ENCODE measurements at regions not wholly inside any gene's neighbourhood (a gene's known extent, or its start where the extent isn't known, plus 50 kb on each side); places are given as distances from the start of the nearest gene placed in this dataset.

DNA sequence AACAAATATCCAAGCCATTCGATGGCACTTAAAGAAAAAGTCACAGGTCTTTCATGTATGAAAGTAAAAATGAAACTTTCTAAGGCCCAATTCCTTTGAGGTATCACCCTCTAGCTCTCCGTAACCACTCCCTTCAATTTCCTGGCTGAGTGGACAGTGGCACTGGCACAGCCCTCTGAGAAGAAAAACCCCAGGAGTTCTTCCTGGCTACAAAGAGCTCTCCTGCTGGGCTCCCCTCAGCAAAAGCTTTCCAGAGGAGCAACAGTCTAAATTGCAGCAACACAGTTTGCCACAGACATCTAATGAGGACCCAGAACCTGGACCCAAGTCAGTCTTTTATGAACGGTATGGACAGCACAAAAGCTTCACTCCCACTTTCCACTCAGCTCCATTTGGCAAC, 71.8 kb downstream of the FUNDC1 start:
- H3K4me1 Mint-ChIP-seq (ENCODE audit: low read depth), result no peaks in the 10 kb centered on the region
- H3K36me3 Mint-ChIP-seq (ENCODE audit: low read depth), result no peaks in the 10 kb centered on the region
- H3K4me3 Mint-ChIP-seq, result no peak overlapping the region
- no peaks in the 10 kb centered on the region for H3K9me3 Mint-ChIP-seq
- peaks cover 18% of the 10 kb centered on the region for H3K27me3 Mint-ChIP-seq
- no peak overlapping the region for H3K27ac Mint-ChIP-seq
- DNase-seq, result no peak

DNA sequence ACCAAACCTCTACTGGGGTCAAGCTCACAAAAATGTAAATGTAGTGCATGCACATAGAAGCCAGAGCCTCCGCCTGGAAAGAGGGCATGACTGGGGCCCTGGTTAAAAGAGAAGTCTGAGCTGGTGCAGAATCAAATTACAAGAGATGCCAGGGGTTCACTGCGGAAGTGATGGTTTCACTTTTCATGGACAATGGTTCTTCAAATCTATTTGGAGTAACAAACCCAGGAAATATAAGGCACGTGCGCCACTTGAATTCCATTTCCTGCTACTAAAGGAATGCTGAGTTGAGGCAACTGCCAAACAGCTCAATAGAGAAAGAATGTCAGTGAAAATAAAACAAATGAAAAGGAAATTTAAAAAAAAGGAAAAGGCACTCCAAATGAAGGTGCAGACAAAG, 79.8 kb downstream of the FUNDC1 start:
- H3K4me1 Mint-ChIP-seq (ENCODE audit: low read depth), result no peaks in the 10 kb centered on the region
- H3K4me3 Mint-ChIP-seq, result no peak overlapping the region
- no peaks in the 10 kb centered on the region for H3K9me3 Mint-ChIP-seq
- H3K36me3 Mint-ChIP-seq (ENCODE audit: low read depth), result no peaks in the 10 kb centered on the region
- no peak for DNase-seq
- peaks cover 45% of the 10 kb centered on the region for H3K27me3 Mint-ChIP-seq
- H3K27ac Mint-ChIP-seq, result no peak overlapping the region

DNA sequence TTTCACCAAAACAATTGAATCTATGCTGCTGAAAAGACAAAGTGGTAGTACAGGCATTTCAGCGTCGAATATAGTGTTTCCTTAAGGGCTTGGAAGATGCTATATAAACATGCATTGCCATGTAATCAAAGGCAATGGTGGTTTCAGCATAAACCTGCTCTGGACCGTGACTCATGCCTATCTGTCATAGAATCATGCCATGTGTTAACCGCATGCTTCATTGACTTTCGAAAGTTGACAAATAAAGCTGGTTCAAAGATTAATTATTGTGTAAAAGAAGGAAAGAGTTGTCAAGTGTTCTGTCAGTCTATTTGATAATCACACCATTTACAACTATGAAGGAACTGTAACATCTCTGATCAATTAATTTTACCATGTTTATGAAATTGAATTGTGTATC, 83.2 kb downstream of the FUNDC1 start:
- Mint-ChIP-seq H3K4me3 (no peak overlapping the region), H3K27me3 (peaks cover 61% of the 10 kb centered on the region), H3K4me1 (ENCODE audit: low read depth) (no peaks in the 10 kb centered on the region), H3K27ac (no peak overlapping the region), H3K9me3 (no peaks in the 10 kb centered on the region), H3K36me3 (ENCODE audit: low read depth) (no peaks in the 10 kb centered on the region)
- DNase-seq, result no peak

DNA sequence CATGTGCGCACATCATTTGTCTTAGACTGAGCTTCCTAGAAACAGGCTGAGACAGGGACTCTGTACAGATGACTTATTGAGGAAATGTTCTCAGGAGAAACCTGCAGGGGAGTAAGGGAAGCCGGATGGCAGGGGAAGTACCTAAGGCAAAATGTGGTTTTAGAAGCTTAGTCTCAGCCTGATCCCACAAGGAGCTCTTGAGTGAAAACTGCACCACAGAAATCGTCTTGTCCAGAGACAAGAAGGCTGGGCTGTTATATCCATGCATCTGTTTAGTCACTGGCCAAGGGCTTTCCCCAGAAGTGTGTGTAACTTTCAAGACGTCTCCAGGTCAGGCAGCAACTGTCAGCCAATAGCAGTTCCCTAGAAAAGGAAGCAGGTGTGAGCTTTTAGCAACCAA, 86.0 kb downstream of the FUNDC1 start:
- H3K36me3 Mint-ChIP-seq (ENCODE audit: low read depth), result no peaks in the 10 kb centered on the region
- no peaks in the 10 kb centered on the region for H3K9me3 Mint-ChIP-seq
- no peak for DNase-seq
- H3K27ac Mint-ChIP-seq, result no peak overlapping the region
- H3K4me1 Mint-ChIP-seq (ENCODE audit: low read depth), result no peaks in the 10 kb centered on the region
- H3K4me3 Mint-ChIP-seq, result no peak overlapping the region
- H3K27me3 Mint-ChIP-seq, result peaks cover 40% of the 10 kb centered on the region

DNA sequence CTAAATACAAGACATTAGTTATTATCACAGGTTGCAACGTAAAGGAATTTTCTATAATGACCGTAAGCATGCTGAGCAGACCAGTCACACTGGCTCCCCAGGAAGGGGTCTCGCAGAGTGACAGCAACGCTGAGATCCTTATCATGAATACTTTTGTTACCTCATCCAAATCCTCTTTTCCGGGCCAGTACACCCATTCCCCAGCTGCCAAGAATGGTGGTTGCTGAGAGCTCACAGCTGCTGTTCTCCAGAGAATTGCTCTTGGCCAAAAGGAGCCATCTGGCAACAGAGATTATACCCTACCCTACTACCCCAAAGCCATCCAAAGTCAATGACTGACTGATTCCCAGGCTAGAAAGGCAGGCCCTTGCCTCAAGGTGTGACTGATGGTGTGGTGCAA, 91.6 kb downstream of the FUNDC1 start:
- Mint-ChIP-seq H3K4me1 (ENCODE audit: low read depth) (no peaks in the 10 kb centered on the region), H3K9me3 (peaks cover 4% of the 10 kb centered on the region), H3K4me3 (no peak overlapping the region), H3K27ac (no peak overlapping the region), H3K36me3 (ENCODE audit: low read depth) (no peaks in the 10 kb centered on the region), H3K27me3 (peaks cover 20% of the 10 kb centered on the region)
- no peak for DNase-seq

DNA sequence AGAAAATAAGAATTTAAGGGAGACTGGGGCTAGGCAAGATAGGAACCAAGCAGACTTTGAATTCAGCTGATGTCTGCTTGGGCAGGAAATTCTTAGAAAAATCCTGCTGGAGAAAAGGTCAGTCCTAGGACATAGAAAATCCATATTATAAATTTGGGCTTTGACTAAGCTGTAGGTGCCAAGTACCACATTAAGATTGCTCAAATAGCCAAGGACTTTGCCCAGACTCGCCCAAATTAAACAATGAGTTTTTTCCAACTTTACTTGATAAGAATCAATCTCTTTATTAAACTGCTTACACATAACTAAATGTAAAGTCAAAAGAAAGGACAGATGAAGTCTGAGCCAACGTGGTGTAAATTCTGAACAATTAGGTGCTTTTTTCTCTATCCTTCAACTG, 95.4 kb downstream of the FUNDC1 start:
- Mint-ChIP-seq H3K4me1 (ENCODE audit: low read depth) (no peaks in the 10 kb centered on the region), H3K27ac (no peak overlapping the region), H3K9me3 (peaks cover 4% of the 10 kb centered on the region), H3K36me3 (ENCODE audit: low read depth) (no peaks in the 10 kb centered on the region), H3K4me3 (no peak overlapping the region), H3K27me3 (peaks cover 10% of the 10 kb centered on the region)
- DNase-seq, result no peak

DNA sequence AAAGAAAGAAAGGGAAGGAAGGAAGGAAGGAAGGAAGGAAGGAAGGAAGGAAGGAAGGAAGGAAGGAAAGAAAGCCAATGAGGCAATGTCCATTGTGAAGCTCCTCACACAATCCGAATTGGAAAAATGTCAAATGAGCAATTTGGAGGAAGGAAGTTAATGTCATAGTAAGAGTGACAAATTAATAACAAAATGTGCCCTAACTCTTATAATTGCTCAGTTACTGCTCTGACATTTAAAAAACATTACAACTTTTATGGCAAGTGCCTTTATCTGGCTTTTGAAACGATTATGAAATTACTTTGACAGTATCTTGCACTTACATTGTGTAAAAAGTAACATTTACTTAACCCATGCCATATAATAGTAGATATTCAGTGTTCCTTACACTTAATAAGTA, 96.5 kb upstream of the EFHC2 start:
- no peak overlapping the region for H3K27ac Mint-ChIP-seq
- no peaks in the 10 kb centered on the region for H3K36me3 Mint-ChIP-seq (ENCODE audit: low read depth)
- H3K4me3 Mint-ChIP-seq, result no peak overlapping the region
- no peaks in the 10 kb centered on the region for H3K4me1 Mint-ChIP-seq (ENCODE audit: low read depth)
- DNase-seq, result no peak
- H3K27me3 Mint-ChIP-seq, result peaks cover 22% of the 10 kb centered on the region
- no peaks in the 10 kb centered on the region for H3K9me3 Mint-ChIP-seq

DNA sequence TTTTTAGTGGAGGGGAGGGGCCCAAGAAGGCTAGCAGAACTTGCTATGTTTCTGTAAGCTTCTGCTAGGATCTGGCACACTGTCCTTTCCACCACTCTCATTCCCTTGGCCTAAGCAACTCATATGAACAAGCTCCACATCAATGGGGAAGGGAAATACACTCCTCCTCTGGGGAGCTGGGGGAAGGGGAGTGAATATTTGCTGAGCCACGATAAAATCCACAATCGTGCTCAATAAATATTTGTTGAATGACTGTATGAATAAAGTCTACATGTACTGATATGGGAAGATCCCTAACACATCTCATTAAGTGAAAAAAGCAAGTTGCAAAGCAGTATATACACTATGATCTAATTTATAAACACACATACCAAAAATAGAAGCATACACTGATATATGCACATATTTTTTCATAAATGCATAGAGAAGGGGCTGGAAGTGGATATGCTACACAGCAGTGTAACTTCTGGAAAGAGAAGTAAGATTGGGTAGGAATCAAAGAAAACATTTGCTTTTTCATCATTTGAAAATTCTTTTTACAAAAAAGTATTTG, 95.8 kb upstream of the EFHC2 start:
- no peaks in the 10 kb centered on the region for H3K4me1 Mint-ChIP-seq (ENCODE audit: low read depth)
- peaks cover 26% of the 10 kb centered on the region for H3K27me3 Mint-ChIP-seq
- H3K9me3 Mint-ChIP-seq, result no peaks in the 10 kb centered on the region
- H3K36me3 Mint-ChIP-seq (ENCODE audit: low read depth), result no peaks in the 10 kb centered on the region
- DNase-seq, result no peak
- H3K4me3 Mint-ChIP-seq, result no peak overlapping the region
- no peak overlapping the region for H3K27ac Mint-ChIP-seq

DNA sequence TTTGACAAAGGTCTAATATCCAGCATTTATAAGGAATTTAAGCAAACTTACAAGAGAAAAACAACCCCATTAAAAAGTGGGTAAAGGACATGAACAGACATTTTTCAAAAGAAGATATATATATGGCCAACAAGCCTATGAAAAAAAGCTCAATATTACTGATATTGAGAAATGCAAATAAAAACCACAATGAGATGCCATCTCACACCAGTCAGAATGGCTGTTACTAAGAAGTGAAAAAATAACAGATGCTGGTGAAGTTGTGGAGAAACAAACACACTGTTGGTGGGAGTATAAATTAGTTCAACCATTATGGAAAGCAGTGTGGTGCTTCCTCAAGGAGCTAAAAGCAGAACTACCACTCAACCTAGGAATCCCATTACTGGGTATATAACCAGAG, 91.6 kb upstream of the EFHC2 start:
- H3K4me3 Mint-ChIP-seq, result no peak overlapping the region
- no peak overlapping the region for H3K27ac Mint-ChIP-seq
- H3K4me1 Mint-ChIP-seq (ENCODE audit: low read depth), result no peaks in the 10 kb centered on the region
- DNase-seq, result no peak
- no peaks in the 10 kb centered on the region for H3K9me3 Mint-ChIP-seq
- peaks cover 32% of the 10 kb centered on the region for H3K27me3 Mint-ChIP-seq
- no peaks in the 10 kb centered on the region for H3K36me3 Mint-ChIP-seq (ENCODE audit: low read depth)

DNA sequence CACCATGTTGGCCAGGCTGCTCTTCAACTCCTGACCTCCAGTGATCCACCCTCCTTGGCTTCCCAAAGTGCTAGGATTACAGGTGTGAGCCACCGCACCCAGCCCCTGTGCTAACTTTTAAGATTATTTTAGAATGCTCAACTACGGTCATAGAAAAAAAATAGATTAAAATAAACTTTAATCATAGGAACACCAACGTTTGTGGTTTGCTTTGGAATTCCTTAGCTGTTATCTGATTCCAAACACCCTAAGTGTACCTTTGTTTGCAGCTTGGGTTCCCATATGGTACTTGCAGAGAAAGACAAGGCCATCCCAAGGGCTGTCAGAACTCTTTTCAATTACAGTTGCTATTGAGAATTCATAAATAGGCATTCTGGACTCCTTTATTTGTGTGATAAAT, 90.1 kb upstream of the EFHC2 start:
- no peaks in the 10 kb centered on the region for H3K36me3 Mint-ChIP-seq (ENCODE audit: low read depth)
- H3K27ac Mint-ChIP-seq, result no peak overlapping the region
- no peak overlapping the region for H3K4me3 Mint-ChIP-seq
- peaks cover 25% of the 10 kb centered on the region for H3K27me3 Mint-ChIP-seq
- no peak for DNase-seq
- no peaks in the 10 kb centered on the region for H3K9me3 Mint-ChIP-seq
- no peaks in the 10 kb centered on the region for H3K4me1 Mint-ChIP-seq (ENCODE audit: low read depth)

DNA sequence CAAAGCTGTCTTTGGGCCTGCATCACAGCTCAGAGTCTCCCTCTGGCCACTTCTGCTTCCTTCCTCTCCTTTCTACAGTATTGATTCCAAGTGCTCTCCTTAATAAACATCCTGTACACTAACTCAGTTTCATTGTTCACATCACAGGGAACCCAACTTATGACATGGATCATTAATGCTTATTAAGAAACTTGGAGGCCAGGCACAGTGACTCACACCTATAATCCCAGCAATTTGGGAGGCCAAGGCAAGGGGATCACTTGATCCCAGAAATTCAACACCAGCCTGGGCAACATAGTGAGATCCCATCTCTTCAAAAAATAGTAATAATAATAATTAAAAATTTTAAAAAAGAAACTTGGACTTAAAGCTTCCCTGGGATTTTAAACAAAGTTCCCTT, 89.2 kb upstream of the EFHC2 start:
- no peaks in the 10 kb centered on the region for H3K9me3 Mint-ChIP-seq
- no peak overlapping the region for H3K4me3 Mint-ChIP-seq
- H3K27me3 Mint-ChIP-seq, result peaks cover 20% of the 10 kb centered on the region
- no peak for DNase-seq
- H3K4me1 Mint-ChIP-seq (ENCODE audit: low read depth), result no peaks in the 10 kb centered on the region
- no peaks in the 10 kb centered on the region for H3K36me3 Mint-ChIP-seq (ENCODE audit: low read depth)
- H3K27ac Mint-ChIP-seq, result no peak overlapping the region

DNA sequence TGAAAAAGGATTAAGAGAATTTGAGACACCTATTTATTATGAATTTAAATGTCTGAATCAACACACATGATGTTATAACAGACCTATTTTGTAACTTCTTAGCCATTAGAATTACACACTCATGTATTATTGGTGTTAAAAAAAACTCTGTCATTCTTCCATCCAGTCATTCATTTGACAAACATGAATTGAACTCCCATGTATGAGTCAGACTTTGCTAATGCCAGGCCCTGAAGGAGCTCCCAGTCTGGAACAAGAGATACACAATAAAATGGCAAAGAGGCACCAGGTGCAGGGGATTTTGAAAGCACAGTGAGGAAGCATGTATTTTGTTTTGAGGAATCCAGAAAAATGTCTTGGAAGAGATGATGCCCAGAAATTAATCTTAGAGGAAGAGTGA, 87.7 kb upstream of the EFHC2 start:
- Mint-ChIP-seq H3K9me3 (no peaks in the 10 kb centered on the region), H3K36me3 (ENCODE audit: low read depth) (no peaks in the 10 kb centered on the region), H3K27me3 (peaks cover 24% of the 10 kb centered on the region), H3K27ac (no peak overlapping the region), H3K4me1 (ENCODE audit: low read depth) (no peaks in the 10 kb centered on the region), H3K4me3 (no peak overlapping the region)
- DNase-seq, result no peak

DNA sequence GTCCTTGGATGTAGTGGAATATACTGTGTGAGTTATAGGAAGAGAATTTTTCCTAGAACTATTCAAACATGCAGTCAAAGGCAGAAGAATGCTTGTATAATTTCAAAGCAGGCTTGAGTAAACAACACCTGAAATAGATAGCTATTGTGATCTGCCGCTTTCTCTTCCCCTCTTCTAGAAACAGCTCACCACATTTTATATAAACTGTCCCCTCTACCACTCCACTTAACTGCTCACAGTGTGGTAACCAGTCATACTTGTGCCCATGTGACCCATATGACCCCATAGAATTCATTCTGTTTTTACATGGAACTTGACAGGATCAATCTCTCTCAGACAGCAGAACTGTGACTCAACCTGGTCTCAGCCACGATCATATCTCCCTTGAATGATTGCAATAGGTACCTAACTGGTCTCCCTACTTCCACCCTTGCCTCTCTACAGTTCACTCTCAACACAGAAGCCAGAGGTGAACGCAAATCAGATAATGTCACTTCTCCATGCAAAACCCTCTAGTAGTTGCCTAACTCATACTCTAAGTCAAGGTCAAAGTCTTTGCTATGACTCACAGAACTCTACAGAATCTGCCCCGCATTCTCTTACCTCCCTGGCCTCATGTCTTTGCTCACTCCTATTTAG, 85.6 kb upstream of the EFHC2 start:
- H3K36me3 Mint-ChIP-seq (ENCODE audit: low read depth), result no peaks in the 10 kb centered on the region
- H3K4me1 Mint-ChIP-seq (ENCODE audit: low read depth), result no peaks in the 10 kb centered on the region
- H3K27me3 Mint-ChIP-seq, result peaks cover 35% of the 10 kb centered on the region
- no peak overlapping the region for H3K27ac Mint-ChIP-seq
- no peak for DNase-seq
- H3K4me3 Mint-ChIP-seq, result no peak overlapping the region
- no peaks in the 10 kb centered on the region for H3K9me3 Mint-ChIP-seq

DNA sequence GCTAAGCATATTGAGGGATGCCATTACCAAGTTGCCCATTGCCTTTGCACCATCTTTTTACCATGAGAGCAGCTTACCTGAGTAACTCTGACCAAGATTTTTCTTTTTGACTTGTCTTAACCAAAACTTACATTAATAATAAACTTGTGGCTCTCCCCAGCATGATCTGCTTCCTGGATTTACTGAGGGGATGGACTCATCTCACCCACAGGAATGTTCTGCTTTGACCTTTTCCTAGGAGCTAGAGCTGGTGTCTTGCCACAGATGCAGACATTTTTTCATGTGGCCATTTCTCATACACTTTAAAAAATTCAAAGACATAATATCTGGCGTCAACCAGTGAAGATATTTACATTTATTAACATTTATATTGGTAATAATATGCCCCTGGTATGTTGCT, 79.2 kb upstream of the EFHC2 start:
- Mint-ChIP-seq H3K27me3 (peaks cover 60% of the 10 kb centered on the region), H3K4me3 (no peak overlapping the region), H3K27ac (no peak overlapping the region), H3K4me1 (ENCODE audit: low read depth) (no peaks in the 10 kb centered on the region), H3K36me3 (ENCODE audit: low read depth) (no peaks in the 10 kb centered on the region), H3K9me3 (no peaks in the 10 kb centered on the region)
- no peak for DNase-seq

DNA sequence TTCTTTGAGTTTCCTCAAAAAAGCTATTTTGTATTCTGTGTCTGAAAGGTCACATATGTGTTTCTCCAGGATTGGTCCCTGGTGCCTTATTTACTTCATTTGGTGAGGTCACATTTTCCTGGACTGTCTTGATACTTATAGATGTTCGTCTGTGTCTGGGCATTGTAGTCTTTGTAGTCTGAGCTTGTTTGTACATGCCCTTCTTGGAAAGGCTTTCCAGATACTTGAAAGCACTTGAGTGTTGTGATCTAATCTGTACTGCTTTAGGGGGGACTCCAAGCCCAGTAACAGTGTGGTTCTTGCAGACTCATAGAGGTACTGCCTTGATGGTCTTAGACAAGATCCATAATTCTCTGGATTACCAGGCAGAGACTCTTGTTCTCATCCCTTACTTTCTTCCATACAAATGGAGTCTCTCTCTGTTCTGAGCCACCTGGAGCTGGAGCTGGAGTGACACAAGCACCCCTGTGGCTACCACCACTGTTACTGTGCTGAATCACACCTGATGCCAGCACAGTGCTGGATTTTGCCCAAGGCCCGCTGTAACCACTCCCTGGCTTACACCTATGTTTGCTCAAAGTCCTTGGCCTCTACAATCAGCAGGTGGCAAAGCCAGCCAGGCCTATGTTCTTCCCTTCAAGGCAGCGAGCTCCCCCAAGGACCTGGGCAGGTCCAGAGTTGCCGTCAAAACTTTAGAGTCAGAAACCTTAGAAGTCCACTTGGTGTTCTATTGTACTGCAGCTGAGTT, 72.3 kb upstream of the EFHC2 start:
- Mint-ChIP-seq H3K4me3 (no peak overlapping the region), H3K9me3 (no peaks in the 10 kb centered on the region), H3K36me3 (ENCODE audit: low read depth) (no peaks in the 10 kb centered on the region), H3K4me1 (ENCODE audit: low read depth) (no peaks in the 10 kb centered on the region), H3K27me3 (peaks cover 55% of the 10 kb centered on the region), H3K27ac (no peak overlapping the region)
- DNase-seq, result no peak
